ENCODE measurements at regions not wholly inside any gene's neighbourhood (a gene's known extent, or its start where the extent isn't known, plus 50 kb on each side); places are given as distances from the start of the nearest gene placed in this dataset.
"Not testable (repeated sequence)": the region's sequence is repeated elsewhere in the genome, so short reads cannot be mapped to it uniquely, and the experiment has no call there.

DNA sequence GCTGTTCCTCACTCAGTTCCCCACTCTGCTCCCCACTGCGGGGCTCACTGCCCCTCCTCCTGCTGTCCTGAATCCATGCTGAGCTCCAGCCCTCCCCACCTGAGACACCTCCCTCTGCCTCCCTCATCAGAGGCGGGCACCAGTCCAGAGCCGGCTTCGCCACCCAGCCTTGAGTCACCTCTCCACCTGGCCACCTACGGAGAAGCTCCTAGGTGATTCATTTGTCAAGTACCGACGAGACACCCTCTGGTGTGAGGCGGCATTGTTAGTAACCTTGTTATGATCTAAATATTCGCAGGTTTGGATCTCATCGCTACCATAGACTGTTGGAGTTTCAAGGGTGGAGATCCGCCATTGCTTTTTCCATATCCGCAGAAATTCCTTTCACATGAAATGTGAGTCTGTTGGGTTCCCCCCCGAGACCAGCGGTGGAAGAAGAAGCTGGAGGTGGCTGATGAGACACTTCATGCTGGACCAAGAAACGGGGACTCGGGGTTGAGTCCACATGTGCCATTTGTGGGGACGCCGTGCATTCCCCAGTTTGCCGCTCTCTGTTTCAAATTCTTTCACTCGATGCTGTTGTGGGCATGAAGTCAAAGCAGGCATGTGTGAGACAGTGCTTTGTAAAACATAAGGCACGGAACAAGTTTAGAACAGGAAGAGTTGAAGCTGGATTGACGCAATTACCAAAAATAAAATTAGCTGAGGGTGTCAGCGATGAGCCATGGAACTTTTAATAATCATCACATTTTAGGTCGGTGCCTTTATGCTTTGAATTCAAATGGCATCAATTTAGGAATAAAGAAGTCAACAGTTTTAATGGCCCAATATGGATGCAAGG, 259.8 kb upstream of the HDAC4 start:
- no peak for DNase-seq

DNA sequence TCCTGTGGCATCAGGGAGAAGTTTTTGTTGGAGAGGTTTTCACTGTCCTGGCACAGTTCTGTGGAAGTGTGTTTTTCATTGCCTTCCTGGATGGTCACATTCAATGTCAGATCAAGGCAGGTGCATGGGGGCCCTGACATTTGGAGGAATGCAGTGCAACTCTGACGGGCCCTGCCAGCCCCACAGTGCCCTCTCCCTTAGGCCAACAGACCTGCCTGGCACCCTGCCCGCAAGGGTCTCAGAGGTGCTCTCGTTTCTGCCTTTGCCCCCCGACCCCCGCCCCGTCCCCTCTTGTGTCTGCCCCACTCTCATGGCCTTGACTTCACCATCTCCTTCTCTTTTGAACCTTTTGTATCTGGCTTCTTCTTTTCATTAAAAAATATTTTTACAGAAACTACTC, 257.2 kb upstream of the HDAC4 start:
- DNase-seq: no peak

DNA sequence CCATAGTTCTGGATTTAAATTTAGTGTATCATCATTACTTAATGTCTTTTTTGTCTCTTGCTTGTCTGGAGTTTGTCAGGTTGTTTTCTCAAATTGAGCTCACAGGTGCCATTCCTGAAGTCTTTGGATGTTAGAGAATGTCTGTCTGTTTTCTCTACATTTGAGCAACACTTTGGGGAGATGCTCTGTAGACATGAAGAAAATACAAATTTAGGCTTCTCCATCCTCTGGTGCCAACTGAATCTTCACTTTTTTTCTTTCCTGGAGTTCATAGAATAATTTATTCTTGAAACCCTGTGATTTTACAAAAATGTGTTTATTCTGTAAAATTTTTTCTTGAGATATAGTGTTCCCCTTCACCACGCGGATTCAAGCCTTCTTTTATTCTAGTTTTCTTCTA, 256.4 kb upstream of the HDAC4 start:
- DNase-seq: no peak

DNA sequence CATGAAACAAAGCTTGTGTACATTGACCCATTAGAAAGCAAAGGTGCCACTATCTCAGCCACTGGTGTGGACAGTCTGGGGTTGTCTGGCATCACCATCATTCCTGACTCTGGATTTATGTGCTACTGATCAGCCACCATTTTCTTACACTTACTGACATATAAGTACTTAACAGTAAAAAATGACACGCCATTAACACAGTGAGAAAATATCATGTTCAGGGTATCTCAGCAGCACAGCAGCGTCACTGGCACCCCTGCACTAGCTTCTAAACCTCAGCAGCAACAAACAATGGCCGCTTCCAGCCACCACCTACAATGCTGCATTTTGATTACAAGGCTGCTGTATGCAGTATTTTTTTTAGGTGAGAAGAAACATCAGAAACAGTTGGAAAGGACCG, 253.4 kb upstream of the HDAC4 start:
- DNase-seq: no peak

DNA sequence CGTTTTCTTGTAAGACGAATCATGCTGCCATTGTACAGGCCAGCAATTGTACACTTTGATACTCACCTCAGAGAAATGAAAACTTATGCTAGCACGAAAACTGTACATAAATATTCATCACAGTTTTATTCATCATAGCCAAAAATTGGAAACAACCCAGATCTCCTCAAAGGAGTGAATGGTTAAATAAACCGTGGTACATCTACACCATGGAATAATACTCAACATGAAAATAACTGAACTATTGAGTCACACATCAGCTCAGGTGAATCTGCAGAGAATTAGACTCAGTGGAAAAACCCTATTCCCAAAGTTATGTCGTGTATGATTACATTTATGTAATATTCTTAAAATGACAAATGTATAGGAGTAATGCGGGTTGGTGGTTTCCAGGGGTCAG, 251.0 kb upstream of the HDAC4 start:
- no peak for DNase-seq

DNA sequence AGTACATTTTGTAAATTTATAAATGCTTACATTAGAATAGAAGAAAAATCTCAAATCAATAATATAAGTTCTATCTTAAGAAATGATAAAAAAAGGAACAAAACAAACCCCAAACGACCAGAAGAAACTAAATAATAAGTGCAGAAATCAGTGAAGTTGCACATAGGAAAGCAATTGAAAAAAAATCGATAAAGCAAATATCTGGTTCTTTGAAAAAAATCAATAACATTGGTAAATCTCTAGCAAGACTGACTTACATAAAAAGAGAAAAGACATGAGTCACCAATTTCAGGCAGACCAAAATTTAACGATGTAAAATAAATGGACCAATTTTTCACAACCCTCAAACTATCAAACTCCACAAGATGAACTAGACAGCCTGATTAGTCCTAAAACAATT, 249.9 kb upstream of the HDAC4 start:
- no peak for DNase-seq

DNA sequence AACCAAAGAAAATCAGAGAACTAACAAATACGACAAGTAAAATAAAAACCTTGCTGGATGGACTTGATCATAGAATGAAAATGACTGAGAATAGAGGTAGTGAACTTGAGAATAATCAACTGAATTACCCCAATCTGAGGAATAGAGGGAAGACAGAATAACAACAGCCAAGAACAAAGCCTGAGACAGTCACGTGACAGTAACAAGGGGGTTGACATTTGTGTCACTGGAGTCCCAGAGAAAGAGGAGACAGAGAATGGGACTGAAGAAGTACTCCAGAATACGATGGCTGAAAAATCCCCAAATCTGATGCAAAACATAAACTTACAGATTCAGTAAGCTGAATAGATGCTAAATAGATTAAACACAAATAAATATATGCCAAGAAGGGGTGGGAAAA, 248.5 kb upstream of the HDAC4 start:
- no peak for DNase-seq

DNA sequence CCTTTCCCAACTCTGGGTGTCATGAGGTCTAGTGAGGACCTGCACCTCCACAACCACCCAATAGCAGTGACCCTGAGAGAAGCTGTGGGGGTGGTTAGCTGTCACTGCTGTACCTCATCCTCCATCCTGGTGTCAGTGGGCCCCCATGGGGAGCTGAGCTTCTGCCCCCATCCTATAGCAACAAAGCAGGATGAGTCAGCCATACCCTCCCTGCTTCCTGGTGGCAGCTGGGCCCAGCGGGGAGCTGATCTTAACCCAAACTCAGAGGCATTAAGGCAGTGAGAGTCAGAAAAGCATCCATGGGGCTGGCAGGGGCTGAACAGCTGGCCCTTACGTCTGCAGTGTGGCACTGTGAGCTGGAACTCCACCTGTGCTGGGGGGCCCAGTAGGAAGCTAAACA, 247.8 kb upstream of the HDAC4 start:
- no peak for DNase-seq

DNA sequence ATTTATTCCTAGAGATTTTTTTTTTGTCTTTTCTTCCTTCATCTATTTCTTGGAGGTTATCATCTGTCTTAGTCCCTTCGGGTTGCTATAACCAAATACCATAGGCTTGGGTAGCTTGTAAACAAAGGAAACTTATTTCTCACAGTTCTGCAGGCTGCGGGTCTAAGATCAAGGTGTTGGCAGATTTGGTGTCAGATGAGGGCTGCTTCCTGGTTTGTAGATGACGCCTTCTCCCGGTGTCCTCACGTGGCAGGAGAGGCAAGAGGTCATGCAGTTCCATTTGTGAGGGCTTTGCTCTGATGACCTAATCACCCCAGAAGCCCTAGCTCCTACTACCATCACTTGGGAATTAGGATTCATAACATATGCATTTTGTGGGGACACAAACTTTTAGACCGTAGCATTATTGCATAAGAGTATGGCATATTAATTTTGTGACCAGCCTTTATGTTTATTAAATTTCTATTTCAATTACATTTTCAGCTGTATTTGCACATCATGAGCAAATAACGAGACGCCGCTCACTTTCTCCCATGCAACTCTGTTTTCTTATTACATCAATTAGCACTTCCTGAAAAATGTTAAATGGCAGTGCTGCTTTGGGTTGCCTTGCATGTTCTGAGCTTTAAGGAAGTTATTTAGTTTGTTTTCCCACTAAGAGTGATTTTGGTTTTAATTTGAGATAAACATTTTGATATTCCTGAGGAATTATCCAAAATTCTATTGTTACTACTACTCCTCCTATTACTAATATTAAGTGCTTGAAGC, 246.4 kb upstream of the HDAC4 start:
- DNase-seq: no peak

DNA sequence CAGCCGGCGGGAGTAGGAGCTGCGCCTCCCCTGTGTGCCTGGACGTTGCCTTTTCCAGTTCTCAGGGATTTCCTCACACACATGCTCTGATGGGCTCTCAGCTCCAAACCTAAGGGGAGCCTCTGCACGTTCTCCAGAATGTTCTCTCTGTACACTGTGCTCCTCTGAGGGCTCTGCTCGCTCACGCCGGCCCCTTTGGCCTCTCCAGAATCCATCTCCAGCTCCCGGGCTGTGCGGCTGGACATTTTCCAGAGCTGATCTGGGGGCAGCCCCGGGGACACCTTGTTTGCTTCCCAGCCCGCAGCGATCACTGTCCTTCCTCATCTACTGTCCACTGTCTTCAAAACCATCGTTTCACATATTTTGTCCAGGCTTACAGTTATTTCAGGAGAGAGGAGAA, 245.4 kb upstream of the HDAC4 start:
- no peak for DNase-seq

DNA sequence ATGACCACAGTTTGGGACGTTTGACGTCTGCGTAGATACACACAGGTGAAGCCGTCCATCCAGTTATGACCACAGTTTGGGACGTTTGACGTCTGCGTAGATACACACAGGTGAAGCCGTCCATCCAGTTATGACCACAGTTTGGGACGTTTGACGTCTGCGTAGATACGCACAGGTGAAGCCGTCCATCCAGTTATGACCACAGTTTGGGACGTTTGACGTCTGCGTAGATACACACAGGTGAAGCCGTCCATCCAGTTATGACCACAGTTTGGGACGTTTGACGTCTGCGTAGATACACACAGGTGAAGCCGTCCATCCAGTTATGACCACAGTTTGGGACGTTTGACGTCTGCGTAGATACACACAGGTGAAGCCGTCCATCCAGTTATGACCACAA, 243.8 kb upstream of the HDAC4 start:
- DNase-seq: not testable (repeated sequence)

DNA sequence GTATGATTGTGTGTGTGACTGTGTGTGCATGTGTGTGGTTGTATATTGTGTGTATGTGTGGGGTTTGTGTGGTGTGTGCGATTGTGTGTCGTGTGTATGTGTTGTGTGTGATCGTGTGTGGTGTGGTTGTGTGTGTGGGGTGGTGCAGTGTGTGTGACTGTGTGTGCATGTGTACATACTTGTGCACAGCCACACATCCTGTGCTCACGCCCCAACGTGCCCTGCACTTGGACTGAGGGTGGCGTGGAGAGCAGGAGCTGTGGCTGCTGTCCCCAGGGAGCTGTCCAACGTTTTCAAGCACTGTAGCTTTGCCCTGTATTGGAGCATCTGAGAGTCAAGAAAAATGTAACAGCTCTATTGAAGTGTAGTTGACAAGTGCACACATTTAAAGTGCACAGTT, 243.2 kb upstream of the HDAC4 start:
- DNase-seq: no peak

DNA sequence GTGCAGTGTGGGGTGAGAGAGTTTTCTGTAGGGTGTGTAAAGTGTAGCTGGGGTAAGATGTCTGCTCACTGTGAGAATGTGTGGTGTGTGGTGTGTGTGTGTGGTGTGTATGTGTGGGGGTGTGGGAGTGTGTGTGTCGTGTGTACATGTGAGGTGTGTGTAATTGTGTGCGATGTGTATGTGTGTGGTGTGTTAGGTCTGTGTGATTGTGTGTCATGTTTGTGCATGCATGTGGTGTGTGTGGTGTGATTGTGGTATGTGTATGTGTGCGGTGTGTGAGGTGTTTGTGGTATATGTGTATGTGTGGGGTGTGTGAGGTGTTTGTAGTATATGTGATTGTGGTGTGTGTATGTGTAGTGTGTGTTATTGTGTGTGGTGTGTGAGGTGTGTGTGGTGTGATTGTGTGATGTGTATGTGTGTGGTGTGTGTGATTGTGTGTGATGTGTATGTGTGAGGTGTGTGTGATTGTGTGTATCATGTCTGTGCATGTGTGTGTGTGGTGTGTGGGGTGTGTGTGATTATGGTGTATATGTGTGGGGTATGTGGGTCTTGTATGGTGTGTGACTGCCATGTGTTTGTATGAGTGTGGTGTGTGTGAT, 241.7 kb upstream of the HDAC4 start:
- DNase-seq: no peak

DNA sequence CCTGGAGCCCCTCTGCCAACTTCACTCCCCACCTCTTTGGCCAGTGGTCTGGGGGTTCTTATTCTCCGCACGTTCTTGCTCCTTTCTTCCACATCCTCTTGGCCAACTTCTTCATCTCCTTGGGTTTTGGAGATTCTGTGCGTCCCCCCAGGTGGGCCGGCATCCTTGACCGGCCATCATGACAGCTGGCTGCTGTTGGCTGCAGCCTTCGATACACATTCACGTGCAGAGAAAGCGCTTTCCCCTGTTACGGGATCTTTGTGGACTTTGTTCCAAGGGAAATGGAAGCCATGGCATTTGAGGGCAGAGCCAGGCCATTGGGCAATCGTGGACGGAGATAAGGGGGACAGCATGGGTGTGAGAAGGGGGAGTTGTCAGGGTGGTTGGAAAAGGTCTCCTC, 241.1 kb upstream of the HDAC4 start:
- DNase-seq: not testable (repeated sequence)

DNA sequence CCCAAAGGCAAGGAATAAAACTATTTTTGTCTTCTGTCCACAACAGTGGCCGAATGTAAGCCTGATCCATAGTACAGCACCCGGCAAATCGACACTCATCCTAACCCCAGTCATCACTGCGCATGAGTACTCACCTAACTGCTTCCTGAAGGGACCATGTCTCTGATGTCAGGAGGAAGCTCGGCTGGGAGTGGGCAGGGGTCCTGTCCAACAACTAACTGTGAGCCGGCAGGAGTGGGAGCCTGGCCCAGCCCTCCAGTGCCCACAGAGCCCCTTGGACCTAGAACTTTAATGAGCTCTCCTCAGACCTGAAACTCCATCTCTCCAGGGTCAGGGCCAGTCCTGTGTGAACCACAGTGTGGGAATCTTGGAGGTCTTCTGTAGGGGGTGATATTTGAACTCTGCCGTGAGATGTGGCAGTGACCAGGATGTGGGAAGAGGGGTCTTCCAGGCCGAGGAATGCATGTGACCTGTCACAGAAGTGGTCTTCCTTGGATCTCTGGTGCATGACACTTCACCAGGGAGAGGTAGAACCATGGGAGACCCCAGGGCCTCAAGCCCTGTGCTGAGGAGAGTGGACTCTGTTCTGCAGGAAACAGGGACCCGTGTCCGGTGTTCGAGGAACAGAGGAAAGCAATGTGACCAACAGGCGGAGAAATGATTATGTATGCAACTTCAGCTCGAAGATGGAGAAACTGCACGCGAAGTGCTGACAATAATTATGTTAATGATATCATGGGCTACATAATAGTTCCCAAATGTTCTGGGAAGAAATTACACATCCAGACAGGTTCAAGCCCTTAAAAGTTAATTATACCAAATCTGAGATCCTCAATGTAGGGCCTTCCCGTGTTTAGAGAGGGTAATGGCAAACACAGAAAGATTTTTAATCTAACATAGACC, 240.1 kb upstream of the HDAC4 start:
- DNase-seq: no peak

DNA sequence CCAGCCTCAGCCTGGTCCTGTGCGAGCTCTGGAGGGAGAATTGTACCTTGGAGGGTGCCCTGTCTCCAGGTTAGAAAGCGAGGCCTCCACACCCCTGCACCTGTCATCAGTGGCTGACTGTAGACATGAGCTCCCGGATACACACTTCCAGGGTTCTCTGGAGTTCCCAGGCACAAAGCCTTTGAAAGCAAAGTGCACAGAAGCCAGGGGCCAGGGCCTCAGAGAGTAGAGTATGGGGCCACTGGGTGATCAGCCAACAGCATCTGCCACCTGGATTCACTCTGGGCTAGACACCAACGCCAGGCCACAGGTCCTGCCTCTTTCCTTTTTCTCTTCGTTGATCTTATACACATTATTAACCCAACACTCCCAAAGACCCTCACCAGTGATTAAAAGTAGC, 239.4 kb upstream of the HDAC4 start:
- no peak for DNase-seq

DNA sequence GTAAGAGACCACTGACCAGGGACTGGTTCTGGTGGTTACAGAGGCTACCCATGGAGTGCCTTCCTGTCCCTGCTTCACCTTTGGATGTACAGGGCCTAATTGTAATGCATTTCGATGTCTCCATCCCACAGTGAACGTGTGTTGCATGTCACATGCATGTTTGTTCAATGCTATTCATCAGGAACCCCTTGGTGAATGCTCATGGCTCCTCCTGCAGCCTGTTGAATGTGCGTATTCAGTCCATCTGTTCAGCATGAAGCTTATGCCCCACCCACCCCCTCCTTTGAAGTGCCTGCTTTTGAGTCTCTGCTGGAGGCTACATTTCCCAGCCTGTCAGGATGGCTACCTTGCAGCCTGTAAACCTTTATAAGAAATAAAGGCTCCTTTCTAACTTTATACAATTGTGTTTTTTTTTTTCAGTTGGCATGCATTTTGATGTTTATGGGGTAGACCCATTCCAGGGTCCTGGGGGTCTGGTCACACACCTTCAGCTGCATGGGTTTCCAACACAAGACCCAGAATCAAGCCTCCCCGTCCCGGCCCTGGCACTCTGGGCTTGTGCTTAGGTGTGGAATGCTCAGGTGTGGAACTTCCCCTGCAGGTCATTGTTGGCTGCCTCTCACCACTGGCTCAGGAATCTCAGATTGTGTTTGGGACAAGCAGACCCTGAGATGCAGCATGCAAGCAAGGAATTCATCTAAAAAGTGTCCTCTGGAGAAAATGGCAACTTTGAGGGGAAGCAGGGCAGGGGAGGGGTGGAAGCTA, 238.8 kb upstream of the HDAC4 start:
- no peak for DNase-seq

DNA sequence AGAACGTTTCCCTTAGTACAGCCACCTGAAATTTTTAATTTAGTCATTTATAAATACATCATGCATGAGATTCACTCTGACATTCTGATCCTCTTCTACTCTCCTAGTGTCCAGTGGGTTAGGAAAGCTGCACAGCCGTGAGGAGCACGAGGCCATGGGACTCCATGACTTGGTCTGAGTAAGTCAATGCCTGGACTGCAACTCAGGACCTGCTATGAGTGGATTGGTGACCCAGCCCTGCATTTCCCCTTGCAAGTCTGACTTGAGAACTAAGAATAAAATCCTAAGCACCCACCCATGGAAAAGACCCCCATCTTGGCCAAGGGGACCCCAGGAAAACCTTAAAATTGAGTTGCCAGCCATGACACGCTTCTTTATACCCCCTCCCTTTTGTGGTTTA, 237.6 kb upstream of the HDAC4 start:
- DNase-seq: no peak

DNA sequence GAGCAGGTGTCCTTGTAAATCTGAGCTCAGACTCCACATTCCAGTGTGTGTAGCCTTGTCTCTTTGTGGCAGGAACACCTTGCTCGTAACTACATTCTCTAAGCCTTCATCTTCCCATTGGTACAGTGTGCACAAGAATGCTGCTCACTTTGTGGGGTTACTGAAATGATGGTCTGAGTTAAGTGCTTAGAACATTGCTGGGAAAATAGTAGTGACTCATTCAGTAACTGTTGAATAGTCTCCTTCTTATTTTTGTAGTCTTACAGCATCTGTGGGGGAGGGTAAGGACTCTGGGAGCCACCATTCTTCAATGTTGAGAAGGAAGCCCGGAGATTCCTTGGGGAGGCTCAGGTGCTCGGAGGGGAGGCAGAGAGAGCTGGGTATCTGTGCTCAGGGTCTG, 236.0 kb upstream of the HDAC4 start:
- DNase-seq: no peak

DNA sequence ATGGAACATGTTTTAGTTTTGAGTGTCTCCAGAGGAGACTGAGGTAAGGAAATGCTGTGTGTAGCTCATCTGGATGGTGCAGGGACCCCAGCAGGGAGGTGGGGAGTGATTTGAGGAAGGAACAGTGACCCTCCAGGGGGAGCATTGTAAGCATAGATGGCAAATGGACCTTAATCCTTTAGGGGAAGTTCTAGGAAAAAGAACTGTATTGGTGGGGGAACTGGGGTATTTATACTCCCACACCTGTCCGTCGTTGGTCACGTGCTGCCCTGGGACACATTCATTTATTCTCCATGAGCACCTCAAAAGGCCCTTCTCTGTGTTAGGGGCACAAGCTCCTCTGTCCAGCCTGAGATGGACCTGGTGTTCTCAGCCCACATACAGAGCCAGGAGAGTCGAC, 233.9 kb upstream of the HDAC4 start:
- DNase-seq: no peak

DNA sequence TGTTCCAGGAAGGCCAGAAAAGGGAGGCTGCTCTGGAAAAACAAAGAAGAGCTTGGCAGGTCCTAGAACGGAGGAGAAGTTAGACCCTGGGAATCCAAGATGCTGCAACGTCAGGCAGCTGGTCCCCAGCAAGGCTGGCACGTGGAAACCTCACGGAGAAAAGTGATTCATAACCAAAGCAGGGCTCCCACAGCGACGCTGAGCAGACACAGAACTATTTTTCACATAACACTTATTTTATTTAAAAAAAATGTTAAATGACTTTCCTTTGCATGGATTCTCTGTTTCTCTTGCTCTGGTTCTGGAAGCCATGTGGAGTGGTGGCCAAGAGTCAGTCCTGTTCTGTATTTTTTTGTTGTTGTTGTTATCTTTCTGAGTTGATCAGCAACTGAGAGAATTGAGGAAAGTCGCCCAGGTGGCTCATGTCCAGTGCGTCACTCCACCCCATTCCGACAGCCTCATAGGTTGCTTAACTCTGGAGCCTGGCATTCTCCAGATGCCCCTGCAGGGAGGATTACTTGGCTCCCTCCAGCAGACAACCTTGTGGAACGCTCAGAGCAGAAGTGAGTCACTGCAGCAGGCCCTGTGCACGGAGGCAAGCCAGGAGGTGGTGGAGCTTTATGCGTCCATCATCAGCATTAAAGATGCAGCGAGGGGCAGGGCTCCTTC, 229.9 kb upstream of the HDAC4 start:
- no peak for DNase-seq
